Parathyroid adenoma (tissue), 2 donors: ENCODE measurements at regions not wholly inside any gene's neighbourhood (a gene's known extent, or its start where the extent isn't known, plus 50 kb on each side); places are given as distances from the start of the nearest gene placed in this dataset.

ENCODE experiments used
- H2AFZ ChIP-seq: fragments of 300-600 bp; sonication (generic); one replicate; pipeline ENCODE4 v1.7.0; 2017; ENCODE audit warnings: antibody characterized with exemption, mild to moderate bottlenecking
- H3K27ac ChIP-seq: fragments of 300-600 bp; sonication (generic); one replicate; pipeline ENCODE4 v1.7.0; 2017
- H3K27me3 ChIP-seq: fragments of 300-600 bp; sonication (generic); one replicate; pipeline ENCODE4 v1.7.0; 2017; ENCODE audit warnings: low read length; ENCODE audit not compliant: control insufficient read depth, insufficient read depth
- H3K36me3 ChIP-seq: fragments of 300-600 bp; sonication (generic); one replicate; pipeline ENCODE4 v1.7.0; 2017; ENCODE audit warnings: low read length; ENCODE audit not compliant: control insufficient read depth, insufficient read depth
- H3K4me1 ChIP-seq: fragments of 300-600 bp; sonication (generic); one replicate; pipeline ENCODE4 v1.7.0; 2017; ENCODE audit warnings: control low read depth
- H3K4me2 ChIP-seq: fragments of 300-600 bp; sonication (generic); one replicate; pipeline ENCODE4 v1.7.0; 2017; ENCODE audit warnings: low read length
- H3K4me3 ChIP-seq: fragments of 300-600 bp; sonication (generic); one replicate; pipeline ENCODE4 v1.7.0; 2017; ENCODE audit warnings: low read depth, low read length
- H3K79me2 ChIP-seq: fragments of 300-600 bp; sonication (generic); one replicate; pipeline ENCODE4 v1.7.0; 2017; ENCODE audit warnings: control low read depth
- H3K9ac ChIP-seq: fragments of 300-600 bp; sonication (generic); one replicate; pipeline ENCODE4 v1.7.0; 2017; ENCODE audit warnings: mild to moderate bottlenecking
- H3K9me3 ChIP-seq: fragments of 300-600 bp; sonication (generic); one replicate; pipeline ENCODE4 v1.7.0; 2017; ENCODE audit warnings: low read length; ENCODE audit not compliant: control insufficient read depth
- TF ChIP-seq, protein P1 (sequence below): fragments of 300-600 bp; sonication (generic); IDR thresholded peaks from one replicate; pipeline ENCODE4 v1.7.0; 2017; ENCODE audit warnings: antibody characterized with exemption, mild to moderate bottlenecking
- donor health status: primary hyperparathyroidism.

DNA sequence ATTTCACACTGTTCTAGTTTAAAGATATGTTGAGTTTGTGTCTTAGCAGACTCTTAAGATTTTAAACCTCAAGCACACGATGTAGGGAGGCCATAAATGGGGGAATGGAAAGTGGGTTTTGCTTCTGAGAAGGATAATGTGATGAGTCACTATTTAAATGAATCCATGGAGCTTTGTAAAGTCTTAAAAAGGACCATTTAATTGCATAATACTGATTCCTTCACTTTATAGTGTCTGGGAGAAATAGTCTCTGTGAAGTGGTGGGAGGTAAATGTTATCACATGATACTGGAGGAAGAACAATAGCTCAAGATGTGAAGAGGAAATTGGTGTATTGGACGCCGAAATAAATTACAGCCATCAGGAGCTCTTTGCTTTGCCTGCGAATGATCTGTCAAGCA, 84.0 kb upstream of the MYO3A start:
- no peak overlapping the region for H3K4me2 ChIP-seq
- TF ChIP-seq, protein P1, sequence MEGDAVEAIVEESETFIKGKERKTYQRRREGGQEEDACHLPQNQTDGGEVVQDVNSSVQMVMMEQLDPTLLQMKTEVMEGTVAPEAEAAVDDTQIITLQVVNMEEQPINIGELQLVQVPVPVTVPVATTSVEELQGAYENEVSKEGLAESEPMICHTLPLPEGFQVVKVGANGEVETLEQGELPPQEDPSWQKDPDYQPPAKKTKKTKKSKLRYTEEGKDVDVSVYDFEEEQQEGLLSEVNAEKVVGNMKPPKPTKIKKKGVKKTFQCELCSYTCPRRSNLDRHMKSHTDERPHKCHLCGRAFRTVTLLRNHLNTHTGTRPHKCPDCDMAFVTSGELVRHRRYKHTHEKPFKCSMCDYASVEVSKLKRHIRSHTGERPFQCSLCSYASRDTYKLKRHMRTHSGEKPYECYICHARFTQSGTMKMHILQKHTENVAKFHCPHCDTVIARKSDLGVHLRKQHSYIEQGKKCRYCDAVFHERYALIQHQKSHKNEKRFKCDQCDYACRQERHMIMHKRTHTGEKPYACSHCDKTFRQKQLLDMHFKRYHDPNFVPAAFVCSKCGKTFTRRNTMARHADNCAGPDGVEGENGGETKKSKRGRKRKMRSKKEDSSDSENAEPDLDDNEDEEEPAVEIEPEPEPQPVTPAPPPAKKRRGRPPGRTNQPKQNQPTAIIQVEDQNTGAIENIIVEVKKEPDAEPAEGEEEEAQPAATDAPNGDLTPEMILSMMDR, result no peak

DNA sequence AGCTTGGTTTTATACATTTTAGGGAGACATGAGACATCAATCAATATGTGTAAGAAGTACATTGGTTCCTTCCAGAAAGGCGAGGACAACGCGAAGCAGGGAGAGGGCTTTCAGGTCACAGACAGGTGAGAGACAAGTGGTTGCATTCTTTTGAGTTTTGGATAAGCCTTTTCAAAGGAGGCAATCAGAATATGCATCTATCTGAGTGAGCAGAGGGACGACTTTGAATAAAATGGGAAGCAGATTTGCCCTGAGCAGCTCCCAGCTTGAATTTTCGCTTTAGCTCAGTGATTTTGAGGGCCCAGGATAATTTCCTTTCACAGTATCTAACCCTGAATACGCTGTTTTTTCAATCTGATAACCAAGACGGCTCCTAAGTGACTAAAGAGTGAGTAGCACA, 82.5 kb upstream of the MYO3A start:
- Histone ChIP-seq H3K9ac (no peak overlapping the region), H3K27ac (no peak overlapping the region), H3K4me2 (no peak overlapping the region), H3K4me1 (no peaks in the 10 kb centered on the region), H3K36me3 (no peaks in the 10 kb centered on the region), H3K79me2 (no peaks in the 10 kb centered on the region), H3K4me3 (no peak overlapping the region), H3K9me3 (no peaks in the 10 kb centered on the region), H2AFZ (no peak overlapping the region), H3K27me3 (no peaks in the 10 kb centered on the region)
- TF ChIP-seq, protein P1, result no peak

More for the DNA sequence above, 84.0 kb upstream of the MYO3A start:
- no peak overlapping the region for H3K27ac ChIP-seq
- H3K4me1 ChIP-seq, result no peaks in the 10 kb centered on the region
- no peak overlapping the region for H2AFZ ChIP-seq
- no peak overlapping the region for H3K4me3 ChIP-seq
- no peak overlapping the region for H3K9ac ChIP-seq
- no peaks in the 10 kb centered on the region for H3K9me3 ChIP-seq
- no peaks in the 10 kb centered on the region for H3K27me3 ChIP-seq
- H3K79me2 ChIP-seq, result no peaks in the 10 kb centered on the region
- no peaks in the 10 kb centered on the region for H3K36me3 ChIP-seq

DNA sequence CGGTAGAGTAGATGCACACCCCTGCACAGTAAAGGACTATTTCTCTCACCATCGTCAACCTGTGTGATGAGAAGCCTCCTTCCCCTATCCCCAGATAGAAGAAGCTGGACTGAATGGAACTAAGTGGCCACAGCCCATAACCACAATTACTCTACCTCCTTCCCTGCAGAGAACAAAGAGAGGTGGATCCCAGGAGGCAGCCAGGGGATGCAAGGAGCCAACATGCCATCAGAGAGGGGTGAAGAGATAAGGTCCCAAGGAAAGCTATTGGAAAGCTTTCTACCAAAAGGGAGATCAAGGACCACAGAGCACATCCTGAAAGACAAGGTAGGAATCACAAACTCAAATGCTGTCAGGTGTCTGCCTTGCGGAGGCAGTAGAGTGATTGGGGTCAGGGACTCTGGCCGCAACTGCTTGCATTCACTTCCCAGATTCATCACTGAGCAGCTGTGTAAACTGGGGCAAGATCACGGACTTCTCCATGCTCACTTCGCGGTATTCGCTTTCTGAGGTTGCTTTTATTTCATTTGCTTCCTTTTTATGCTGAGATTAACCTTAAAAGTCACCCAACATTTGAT, 81.6 kb upstream of the MYO3A start:
- Histone ChIP-seq H3K4me2 (no peak overlapping the region), H3K9me3 (no peaks in the 10 kb centered on the region), H3K27me3 (no peaks in the 10 kb centered on the region), H3K4me3 (no peak overlapping the region), H3K4me1 (no peaks in the 10 kb centered on the region), H2AFZ (no peak overlapping the region), H3K79me2 (no peaks in the 10 kb centered on the region), H3K36me3 (no peaks in the 10 kb centered on the region), H3K27ac (no peak overlapping the region), H3K9ac (no peak overlapping the region)
- TF ChIP-seq, protein P1, result no peak

DNA sequence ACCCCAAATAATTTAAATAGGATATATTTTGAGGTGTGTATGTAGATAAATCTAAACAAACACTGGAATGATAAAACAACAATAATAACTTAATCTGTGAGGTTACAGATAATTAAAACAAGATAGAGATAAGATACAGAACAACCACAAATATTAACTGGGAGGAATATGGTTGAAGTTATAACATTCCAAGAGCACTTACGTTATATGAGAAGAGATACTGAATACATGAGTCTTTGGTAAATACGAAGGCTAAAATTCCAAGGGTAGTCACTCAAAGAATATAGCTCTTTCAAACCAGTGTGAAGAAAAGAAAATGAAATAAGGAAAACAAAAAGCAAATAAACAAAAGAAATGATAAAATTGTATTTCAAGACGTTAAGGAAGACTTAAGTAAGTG, 76.0 kb upstream of the MYO3A start:
- Histone ChIP-seq H2AFZ (no peak overlapping the region), H3K4me3 (no peak overlapping the region), H3K4me1 (no peaks in the 10 kb centered on the region), H3K79me2 (no peaks in the 10 kb centered on the region), H3K4me2 (no peak overlapping the region), H3K9me3 (no peaks in the 10 kb centered on the region), H3K9ac (no peak overlapping the region), H3K27me3 (no peaks in the 10 kb centered on the region), H3K36me3 (no peaks in the 10 kb centered on the region), H3K27ac (no peak overlapping the region)
- TF ChIP-seq, protein P1, result no peak

GRCh38 chr10:25865267-25865666, 68.8 kb upstream of the MYO3A start:
- TF ChIP-seq, protein P1, result no peak
- H3K79me2 ChIP-seq, result no peaks in the 10 kb centered on the region
- no peaks in the 10 kb centered on the region for H3K36me3 ChIP-seq
- no peak overlapping the region for H3K4me2 ChIP-seq
- H3K27ac ChIP-seq, result no peak overlapping the region
- no peaks in the 10 kb centered on the region for H3K4me1 ChIP-seq
- H3K27me3 ChIP-seq, result no peaks in the 10 kb centered on the region
- H2AFZ ChIP-seq, result no peak overlapping the region
- H3K9ac ChIP-seq, result no peak overlapping the region
- no peaks in the 10 kb centered on the region for H3K9me3 ChIP-seq
- H3K4me3 ChIP-seq, result no peak overlapping the region
